ENCODE measurements at regions not wholly inside any gene's neighbourhood (a gene's known extent, or its start where the extent isn't known, plus 50 kb on each side); places are given as distances from the start of the nearest gene placed in this dataset.

GRCh38 chr12:28939427-28939826, 209.7 kb upstream of the FAR2 start:
- no peak for TF ChIP-seq CTCF (IDR thresholded peaks at IDR 0.05; ENCODE audit: low read length)
- no peak for TF ChIP-seq EZH2 (IDR thresholded peaks at IDR 0.05; ENCODE audit: borderline replicate concordance, low read length)
